Transverse colon (tissue), 4 donors: ENCODE measurements at regions not wholly inside any gene's neighbourhood (a gene's known extent, or its start where the extent isn't known, plus 50 kb on each side); places are given as distances from the start of the nearest gene placed in this dataset.

Experiments used
- DNase-seq: peaks from one replicate; pipeline ENCODE4 v3.0.0-alpha.2; 2019
- H3K27ac ChIP-seq, 4 donors: fragments of 200-600 bp; sonication (generic); 2 replicates each; pipeline ENCODE4 v1.5.1; 2016 to 2018; ENCODE audit warnings: inconsistent platforms in 4 of 4
- H3K27me3 ChIP-seq: fragments of 200-600 bp; sonication (generic); 2 replicates; pipeline ENCODE4 v1.5.1; 2017; ENCODE audit warnings: inconsistent platforms
- H3K36me3 ChIP-seq, 4 donors: fragments of 200-600 bp; sonication (generic); 2 replicates each; pipeline ENCODE4 v1.5.1; 2017 to 2019; ENCODE audit warnings: inconsistent platforms in 4 of 4
- H3K4me1 ChIP-seq, 4 donors: fragments of 200-600 bp; sonication (generic); 2 replicates each; pipeline ENCODE4 v1.5.1; 2017 to 2020; ENCODE audit warnings: inconsistent platforms in 4 of 4
- H3K4me3 ChIP-seq, 4 donors: fragments of 200-600 bp; sonication (generic); 1 replicate in 1 of 4; 2 replicates in 3 of 4; pipeline versions ENCODE4 v1.5.1 to v1.6.1; 2017 to 2019; ENCODE audit warnings: inconsistent platforms in 4 of 4
- H3K9me3 ChIP-seq, 2 donors: fragments of 200-600 bp; sonication (generic); 2 replicates each; pipeline ENCODE4 v1.5.1; 2017 to 2019; ENCODE audit warnings: inconsistent platforms in 2 of 2
- EP300 ChIP-seq: sonication (generic); formaldehyde crosslinking; IDR thresholded peaks from one replicate; pipeline ENCODE4 v1.6.1; 2017; ENCODE audit warnings: antibody characterized with exemption, low read depth
- POLR2A ChIP-seq: fragments of 450-650 bp; IDR thresholded peaks from one replicate; pipeline ENCODE4 v1.6.1; 2016; ENCODE audit warnings: antibody characterized with exemption, mild to moderate bottlenecking, moderate library complexity
- POLR2AphosphoS5 ChIP-seq, 3 donors: sonication (generic); formaldehyde crosslinking; IDR thresholded peaks; one replicate each; pipeline ENCODE4 v1.6.1; 2016; ENCODE audit warnings: antibody characterized with exemption in 3 of 3
- WGBS, 2 donors: methylation state at CpG; one replicate each; pipeline ENCODE4 v1.1.5; 2018; ENCODE audit warnings: low coverage in 1 of 2; 5-methylcytosine and 5-hydroxymethylcytosine counted together
- in situ Hi-C, 4 donors: fragments of 200-750 bp; cut with MboI; loops; one replicate each; pipeline versions ENCODE4 v1.15.0 to v1.15.1; 2017; ENCODE audit warnings: low sequenced_read_pairs in 3 of 4, low pct_ligation_motif_present in 1 of 4, low pct_unique_long_range_greater_than_20kb in 1 of 4
- intact Hi-C: fragments of 100-400 bp; cut with DNase I; formaldehyde crosslinking; loops from one replicate; pipeline ENCODE4 v1.15.1; 2023; ENCODE audit warnings: low total_unique reads
- TF ChIP-seq, protein P1 (sequence below), 5 experiments: fragments of 200-600 bp in 3 of 5; fragments of 450-650 bp in 2 of 5; sonication (generic) in 3 of 5; IDR thresholded peaks; 1 replicate in 2 of 5; 2 replicates in 3 of 5; pipeline ENCODE4 v1.5.1; 2016 to 2017; ENCODE audit warnings: antibody characterized with exemption in 5 of 5, inconsistent platforms in 3 of 5, mild to moderate bottlenecking in 2 of 5, moderate library complexity in 1 of 5

DNA sequence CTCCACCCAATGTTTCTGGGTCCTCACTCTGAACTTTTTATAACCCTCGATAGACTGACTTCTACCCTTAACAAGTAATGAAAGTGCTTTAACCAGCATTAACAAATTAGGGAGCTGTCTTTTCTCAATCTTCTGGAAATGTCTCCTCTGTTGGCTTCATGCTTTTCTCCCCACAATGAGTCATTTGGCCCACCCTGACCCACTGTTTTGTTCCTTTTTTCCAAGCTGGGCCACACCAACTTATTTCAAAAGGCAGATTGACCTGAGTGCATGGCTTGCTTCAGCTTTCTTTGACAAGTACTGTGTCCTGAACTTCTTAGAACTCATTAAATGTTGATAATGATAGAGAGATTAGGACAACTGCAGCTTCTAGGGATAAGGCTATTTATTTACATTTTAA is 199.6 kb upstream of the SEMA6D start:
- Histone ChIP-seq H3K27me3 (no peaks in the 10 kb centered on the region), H3K9me3 (no peaks in the 10 kb centered on the region), H3K4me3 (no peak overlapping the region), H3K36me3 (no peaks in the 10 kb centered on the region), H3K4me1 (no peaks in the 10 kb centered on the region), H3K27ac (no peak overlapping the region)
- in situ Hi-C loops: no loop called here
- no peak for DNase-seq
- no peak for TF ChIP-seq POLR2AphosphoS5 (IDR thresholded peaks at IDR 0.05)
- no peak for TF ChIP-seq POLR2A
- TF ChIP-seq EP300: no peak
- TF ChIP-seq, protein P1, sequence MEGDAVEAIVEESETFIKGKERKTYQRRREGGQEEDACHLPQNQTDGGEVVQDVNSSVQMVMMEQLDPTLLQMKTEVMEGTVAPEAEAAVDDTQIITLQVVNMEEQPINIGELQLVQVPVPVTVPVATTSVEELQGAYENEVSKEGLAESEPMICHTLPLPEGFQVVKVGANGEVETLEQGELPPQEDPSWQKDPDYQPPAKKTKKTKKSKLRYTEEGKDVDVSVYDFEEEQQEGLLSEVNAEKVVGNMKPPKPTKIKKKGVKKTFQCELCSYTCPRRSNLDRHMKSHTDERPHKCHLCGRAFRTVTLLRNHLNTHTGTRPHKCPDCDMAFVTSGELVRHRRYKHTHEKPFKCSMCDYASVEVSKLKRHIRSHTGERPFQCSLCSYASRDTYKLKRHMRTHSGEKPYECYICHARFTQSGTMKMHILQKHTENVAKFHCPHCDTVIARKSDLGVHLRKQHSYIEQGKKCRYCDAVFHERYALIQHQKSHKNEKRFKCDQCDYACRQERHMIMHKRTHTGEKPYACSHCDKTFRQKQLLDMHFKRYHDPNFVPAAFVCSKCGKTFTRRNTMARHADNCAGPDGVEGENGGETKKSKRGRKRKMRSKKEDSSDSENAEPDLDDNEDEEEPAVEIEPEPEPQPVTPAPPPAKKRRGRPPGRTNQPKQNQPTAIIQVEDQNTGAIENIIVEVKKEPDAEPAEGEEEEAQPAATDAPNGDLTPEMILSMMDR (IDR thresholded peaks at IDR 0.05): no peak
- WGBS, 2 donors: 39% methylated on average over 1 of the region's 1 CpG; no CpG with 5 or more reads in 1 of the 2 donors
- intact Hi-C loops: no loop called here

DNA sequence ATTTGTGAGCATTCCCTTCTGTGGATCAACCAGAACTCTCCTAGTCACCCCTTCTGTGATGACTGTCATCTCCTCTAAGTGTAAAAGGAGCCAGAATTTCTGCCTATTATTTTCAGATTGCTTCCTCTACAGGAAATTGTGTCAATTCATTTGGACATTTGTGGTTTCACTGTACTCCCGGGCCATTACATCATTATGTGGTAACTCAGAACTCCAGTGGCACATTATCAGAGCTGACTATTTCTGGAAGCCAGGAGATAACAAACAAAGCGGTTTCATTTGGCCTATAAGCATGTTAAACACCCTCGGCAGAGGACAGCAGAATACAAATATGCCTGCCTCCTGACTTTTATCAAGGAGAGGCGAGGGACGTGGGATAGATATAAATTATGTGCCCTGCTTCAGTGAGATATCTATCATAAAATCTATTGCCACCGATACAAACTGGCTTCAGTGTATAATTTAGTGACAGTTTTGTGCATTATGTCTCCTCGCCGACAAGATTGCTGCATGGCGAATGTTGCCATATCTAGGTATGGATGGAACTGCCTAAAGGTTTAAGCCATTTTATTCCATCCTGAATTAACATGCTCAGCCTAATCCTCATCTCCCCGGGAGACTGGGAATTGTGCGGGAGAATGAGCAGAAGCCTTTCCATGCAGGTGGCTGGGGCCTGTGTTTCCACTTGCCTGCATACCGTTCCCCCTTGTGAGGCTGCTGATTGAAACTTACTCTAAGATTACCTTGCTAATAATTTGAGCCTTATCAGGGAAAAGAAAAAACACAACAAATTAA is 193.4 kb upstream of the SEMA6D start:
- DNase-seq: no peak
- no peak overlapping the region for H3K4me3 ChIP-seq
- intact Hi-C loops: no loop called here
- TF ChIP-seq POLR2AphosphoS5 (IDR thresholded peaks at IDR 0.05): no peak
- TF ChIP-seq, protein P1 (IDR thresholded peaks at IDR 0.05): no peak
- TF ChIP-seq POLR2A: no peak
- no peak for TF ChIP-seq EP300
- H3K27ac ChIP-seq: no peak overlapping the region
- in situ Hi-C loops: no loop called here
- H3K27me3 ChIP-seq: no peaks in the 10 kb centered on the region
- WGBS, 2 donors: 68 to 83% methylated on average over 9 to 12 of the region's 12 CpGs
- H3K36me3 ChIP-seq: no peaks in the 10 kb centered on the region
- H3K4me1 ChIP-seq: no peaks in the 10 kb centered on the region
- no peaks in the 10 kb centered on the region for H3K9me3 ChIP-seq

DNA sequence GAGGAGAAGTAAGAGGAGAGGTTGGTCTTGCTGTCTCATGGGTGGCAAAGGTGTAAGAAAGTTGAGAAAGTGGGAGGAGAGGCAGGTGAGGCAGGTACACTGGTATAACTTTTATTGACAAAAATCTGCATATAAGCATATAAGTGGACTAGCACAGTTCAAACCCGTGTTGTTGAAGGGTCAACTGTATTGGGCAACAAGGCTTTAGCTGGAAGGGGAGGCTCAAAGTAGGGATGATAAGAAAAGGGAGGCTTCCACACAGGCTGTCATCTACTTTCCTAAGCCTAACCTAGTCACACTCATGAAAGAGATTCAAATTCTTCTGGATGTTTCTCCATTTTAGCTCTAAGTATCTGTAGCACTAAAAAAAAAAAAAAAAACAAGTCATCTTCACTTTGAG is 188.1 kb upstream of the SEMA6D start:
- DNase-seq: no peak
- H3K9me3 ChIP-seq: no peaks in the 10 kb centered on the region
- in situ Hi-C loops (no loop called here), intact Hi-C loops (no loop called here)
- no peaks in the 10 kb centered on the region for H3K27me3 ChIP-seq
- 73 to 86% methylated on average over 1 of the region's 1 CpG for WGBS, 2 donors
- no peaks in the 10 kb centered on the region for H3K4me1 ChIP-seq
- H3K36me3 ChIP-seq: no peaks in the 10 kb centered on the region
- no peak overlapping the region for H3K4me3 ChIP-seq
- TF ChIP-seq, protein P1 (IDR thresholded peaks at IDR 0.05): no peak
- TF ChIP-seq POLR2AphosphoS5 (IDR thresholded peaks at IDR 0.05): no peak
- no peak for TF ChIP-seq EP300
- no peak for TF ChIP-seq POLR2A
- H3K27ac ChIP-seq: no peak overlapping the region

DNA sequence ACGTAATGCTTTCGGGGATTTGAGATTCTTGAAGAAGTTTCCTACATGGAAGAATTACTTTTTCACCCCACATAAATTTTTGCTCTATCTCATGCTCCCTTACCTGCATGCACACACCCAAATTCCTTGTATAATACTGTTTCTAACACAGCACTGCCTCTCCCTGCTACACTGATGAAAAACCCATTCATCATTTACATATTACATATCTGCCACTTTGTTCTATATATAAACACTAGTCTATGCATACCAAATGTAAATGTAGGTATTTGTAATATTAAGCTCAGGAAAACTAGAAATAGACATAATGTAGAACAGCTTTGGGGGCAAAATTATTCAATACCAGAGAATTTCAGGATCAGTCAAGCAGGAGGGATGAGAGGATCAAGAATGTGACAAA is 182.6 kb upstream of the SEMA6D start:
- H3K27ac ChIP-seq: no peak overlapping the region
- no peak for TF ChIP-seq POLR2AphosphoS5 (IDR thresholded peaks at IDR 0.05)
- TF ChIP-seq, protein P1 (IDR thresholded peaks at IDR 0.05): no peak
- no peak for TF ChIP-seq EP300
- TF ChIP-seq POLR2A: no peak
- in situ Hi-C loops (no loop called here), intact Hi-C loops (no loop called here)
- H3K9me3 ChIP-seq: no peaks in the 10 kb centered on the region
- no peak overlapping the region for H3K4me3 ChIP-seq
- no peaks in the 10 kb centered on the region for H3K4me1 ChIP-seq
- H3K36me3 ChIP-seq: no peaks in the 10 kb centered on the region
- DNase-seq: no peak
- H3K27me3 ChIP-seq: no peaks in the 10 kb centered on the region
- 97 to 100% methylated on average over 2 of the region's 2 CpGs for WGBS, 2 donors
